K562 (cell line): ENCODE measurements at regions not wholly inside any gene's neighbourhood (a gene's known extent, or its start where the extent isn't known, plus 50 kb on each side); places are given as distances from the start of the nearest gene placed in this dataset.

ENCODE experiments used
- ATAC-seq: fragments of 200-7000 bp; cut with Tn5 transposase; 3 replicates; pipeline ENCODE4 v1.9.1; 2020; ENCODE audit warnings: moderate library complexity
- BruUV-seq: library from RNA; stranded (reverse); fragments of 400-500 nt; replicated peaks from 2 replicates; lab custom pipeline; 2021; lab: Mats Ljungman, UMichigan
- CTCF ChIA-PET: fragments of 300-600 bp; formaldehyde crosslinking; extraction: SDS; loops from one replicate; lab custom pipeline; 2021; ENCODE audit warnings: low intra/inter-chr PET ratio; lab: Yijun Ruan, JAX
- POLR2A ChIA-PET: fragments of 300-600, 350-650 bp; sonication (Branson Sonifier 250); formaldehyde crosslinking; extraction: SDS; loops from one replicate; lab custom pipeline; 2021; ENCODE audit warnings: antibody characterized with exemption, inconsistent platforms; lab: Yijun Ruan, JAX
- DNase-seq, 4 experiments: peaks; one replicate each; pipeline versions ENCODE4 v3.0.0 to v3.0.0-alpha.2; 2011 to 2018; ENCODE audit warnings: low spot score in 3 of 4, mixed read lengths in 3 of 4; ENCODE audit errors: extremely low read depth in 1 of 4
- FAIRE-seq: peaks from 2 replicates; lab custom pipeline; 2011; peaks lifted over from hg19 to GRCh38; lab: Jason Lieb, UNC
- H2AFZ ChIP-seq: 2 replicates; pipeline ENCODE4 v1.6.0; 2011; ENCODE audit warnings: low read depth, low read length, control low read depth, inconsistent platforms
- H3K27ac ChIP-seq: fragments of 200-600 bp; 3 replicates; pipeline ENCODE4 v1.8.0; 2011; ENCODE audit warnings: low read depth, mild to moderate bottlenecking, control low read depth, inconsistent platforms, low read length, moderate library complexity, mixed read lengths; ENCODE audit errors: extremely low read depth
- H3K27me3 ChIP-seq, 2 experiments: fragments of 300-600 bp in 1 of 2; 2 replicates in 1 of 2; 3 replicates in 1 of 2; pipeline versions ENCODE4 v1.6.0 to v1.8.0; 2011; ENCODE audit warnings: inconsistent platforms in 2 of 2, low read length in 2 of 2, mild to moderate bottlenecking in 1 of 2, mixed read lengths in 1 of 2, moderate library complexity in 1 of 2; ENCODE audit not compliant: control insufficient read depth in 2 of 2, insufficient read depth in 2 of 2
- H3K36me3 ChIP-seq: fragments of 300-600 bp; 3 replicates; pipeline ENCODE4 v1.8.0; 2011; ENCODE audit warnings: mild to moderate bottlenecking, low read length, inconsistent platforms; ENCODE audit not compliant: control insufficient read depth, insufficient read depth
- H3K4me1 ChIP-seq, 2 experiments: fragments of 200-600 bp in 1 of 2; replicated peaks in 1 of 2; 2 replicates in 1 of 2; 3 replicates in 1 of 2; pipeline versions ENCODE4 v1.5.1 to v1.8.0; 2011; ENCODE audit warnings: inconsistent platforms in 2 of 2, low read length in 2 of 2, mild to moderate bottlenecking in 1 of 2, mixed read lengths in 1 of 2, moderate library complexity in 1 of 2; ENCODE audit not compliant: control insufficient read depth in 2 of 2, insufficient read depth in 2 of 2
- H3K4me2 ChIP-seq: 2 replicates; pipeline ENCODE4 v1.6.1; 2011; ENCODE audit warnings: low read length, control low read depth, inconsistent platforms, mixed read lengths; ENCODE audit not compliant: insufficient read depth
- H3K4me3 ChIP-seq: fragments of 200-600 bp; sonication (generic), shearing (Covaris generic); 2 replicates; pipeline ENCODE4 v1.5.1; 2016; ENCODE audit warnings: control low read depth, inconsistent platforms
- H3K79me2 ChIP-seq: fragments of 200-600 bp; 3 replicates; pipeline ENCODE4 v1.8.0; 2011; ENCODE audit warnings: low read length, inconsistent platforms; ENCODE audit not compliant: control insufficient read depth, insufficient read depth
- H3K9ac ChIP-seq, 2 experiments: 2 replicates each; pipeline versions ENCODE4 v1.6.0 to v1.6.1; 2011; ENCODE audit warnings: low read depth in 2 of 2, low read length in 2 of 2, control low read depth in 1 of 2, inconsistent platforms in 1 of 2, mild to moderate bottlenecking in 1 of 2, mixed read lengths in 1 of 2; ENCODE audit not compliant: insufficient read depth in 1 of 2
- H3K9me1 ChIP-seq: one replicate; pipeline ENCODE4 v1.6.0; 2011; ENCODE audit warnings: inconsistent platforms, mild to moderate bottlenecking, low read length, moderate library complexity; ENCODE audit not compliant: control insufficient read depth, insufficient read depth
- H3K9me3 ChIP-seq: replicated peaks from 2 replicates; pipeline ENCODE4 v1.5.1; 2011; ENCODE audit warnings: low read depth, low read length, inconsistent platforms; ENCODE audit not compliant: control insufficient read depth, insufficient read depth
- H4K20me1 ChIP-seq: replicated peaks from 2 replicates; pipeline ENCODE4 v1.6.1; 2011; ENCODE audit warnings: low read length, inconsistent platforms, mixed read lengths; ENCODE audit not compliant: control insufficient read depth, insufficient read depth
- ARID1B ChIP-seq: fragments of 450-650 bp; IDR thresholded peaks from 2 replicates; pipeline ENCODE4 v1.6.1; 2016; ENCODE audit warnings: antibody characterized with exemption, mild to moderate bottlenecking, inconsistent platforms
- MCM7 ChIP-seq, 2 experiments: fragments of 450-650 bp; IDR thresholded peaks; 2 replicates each; pipeline ENCODE4 v1.6.1; 2016 to 2018
- NONO ChIP-seq, 2 experiments: fragments of 200-400 bp in 1 of 2; fragments of 450-650 bp in 1 of 2; formaldehyde crosslinking in 1 of 2; IDR thresholded peaks; 2 replicates each; pipeline ENCODE4 v1.6.1; 2017; ENCODE audit warnings: low read depth in 2 of 2, mild to moderate bottlenecking in 2 of 2, moderate library complexity in 2 of 2, low read length in 1 of 2
- SIN3B ChIP-seq: fragments of 450-650 bp; IDR thresholded peaks from 2 replicates; pipeline ENCODE4 v1.6.1; 2017; ENCODE audit warnings: low read depth, mild to moderate bottlenecking, moderate library complexity
- ZNF217 ChIP-seq: sonication (generic); formaldehyde crosslinking; IDR thresholded peaks from 2 replicates; pipeline ENCODE4 v1.8.0; 2022; ENCODE audit warnings: mild to moderate bottlenecking, missing genetic modification reagents
- ZNF561 ChIP-seq: fragments of 450-650 bp; formaldehyde crosslinking; conservative IDR thresholded peaks from 2 replicates; pipeline ENCODE4 v1.4.0; 2020; ENCODE audit warnings: mild to moderate bottlenecking, moderate library complexity
- WGBS: fragments of 100-300 bp; shearing (Covaris generic); methylation state at CpG from one replicate; pipeline ENCODE4 v1.1.6; 2016; ENCODE audit warnings: low coverage, mixed read lengths; ENCODE audit not compliant: insufficient coverage; ENCODE audit errors: missing lambda C conversion rate; 5-methylcytosine and 5-hydroxymethylcytosine counted together
- in situ Hi-C: fragments of 300-500 bp; cut with MboI; formaldehyde crosslinking; loops from 4 replicates; pipeline ENCODE4 v1.15.0; 2018; ENCODE audit warnings: inconsistent platforms, mixed read lengths
- intact Hi-C: fragments of 100-400 bp; cut with micrococcal nuclease; formaldehyde crosslinking; loops from 2 replicates; pipeline ENCODE4 v1.14.2; 2022

- intact Hi-C loops: no loop called here
- TF ChIP-seq MCM7 (IDR thresholded peaks at IDR 0.05): no peak
- TF ChIP-seq, all 486 proteins: peak for 0
- ChIA-PET POLR2A (no interaction called here), CTCF (no interaction called here)
- Histone ChIP-seq H3K9ac (no peak overlapping the region), H4K20me1 (no peaks in the 10 kb centered on the region), H3K79me2 (no peaks in the 10 kb centered on the region), H3K4me2 (no peak overlapping the region), H3K9me3 (no peaks in the 10 kb centered on the region), H3K27ac (no peak overlapping the region), H3K27me3 (no peaks in the 10 kb centered on the region), H3K9me1 (no peaks in the 10 kb centered on the region), H3K4me3 (no peak overlapping the region), H3K36me3 (no peaks in the 10 kb centered on the region), H3K4me1 (no peaks in the 10 kb centered on the region), H2AFZ (no peak overlapping the region)
- ATAC-seq: no peak
- in situ Hi-C loops: no loop called here
- BruUV-seq: no TSS peak
- no peak for DNase-seq
- FAIRE-seq: no peak
- 0% methylated on average over 2 of the region's 2 CpGs for WGBS
These were observed 130.8 kb downstream of the MACIR start for GRCh38 chr5:103389357-103389756.

GRCh38 chr5:103385722-103386121 lies 127.2 kb downstream of the MACIR start:
- POLR2A ChIA-PET: interaction anchor here (0.6 kb wide), 1 partner anchor 107 kb away, joined by 4 read pairs; no protein-coding TSS in a partner anchor
- TF ChIP-seq SIN3B (no peak), ZNF217 (CRISPR knock-in tag) (no peak), NONO (IDR thresholded peaks at IDR 0.05; ENCODE audit: low read depth in 2 of 2, low read length in 1 of 2) (no peak), ZNF561 (CRISPR knock-in tag) (no peak), ARID1B (no peak)
- Histone ChIP-seq H3K79me2 (no peaks in the 10 kb centered on the region), H3K4me1 (no peaks in the 10 kb centered on the region), H2AFZ (no peak overlapping the region), H3K9me1 (no peaks in the 10 kb centered on the region), H3K4me2 (no peak overlapping the region), H3K9me3 (no peaks in the 10 kb centered on the region), H4K20me1 (no peaks in the 10 kb centered on the region), H3K9ac (no peak overlapping the region), H3K36me3 (no peaks in the 10 kb centered on the region), H3K4me3 (no peak overlapping the region), H3K27ac (no peak overlapping the region), H3K27me3 (no peaks in the 10 kb centered on the region)
- no peak for DNase-seq
- ATAC-seq: no peak
- CTCF ChIA-PET: no interaction called here
- no peak for FAIRE-seq
- in situ Hi-C loops: no loop called here
- no TSS peak for BruUV-seq
- intact Hi-C loops: no loop called here
